NCI-H1930 (cell line): ENCODE measurements at regions not wholly inside any gene's neighbourhood (a gene's known extent, or its start where the extent isn't known, plus 50 kb on each side); places are given as distances from the start of the nearest gene placed in this dataset.
"Not testable (repeated sequence)": the region's sequence is repeated elsewhere in the genome, so short reads cannot be mapped to it uniquely, and the experiment has no call there.

ENCODE experiments used
- DNase-seq, 2 experiments: peaks; one replicate each; lab custom pipeline; 2025; lab: John Stamatoyannopoulos, UW

DNA sequence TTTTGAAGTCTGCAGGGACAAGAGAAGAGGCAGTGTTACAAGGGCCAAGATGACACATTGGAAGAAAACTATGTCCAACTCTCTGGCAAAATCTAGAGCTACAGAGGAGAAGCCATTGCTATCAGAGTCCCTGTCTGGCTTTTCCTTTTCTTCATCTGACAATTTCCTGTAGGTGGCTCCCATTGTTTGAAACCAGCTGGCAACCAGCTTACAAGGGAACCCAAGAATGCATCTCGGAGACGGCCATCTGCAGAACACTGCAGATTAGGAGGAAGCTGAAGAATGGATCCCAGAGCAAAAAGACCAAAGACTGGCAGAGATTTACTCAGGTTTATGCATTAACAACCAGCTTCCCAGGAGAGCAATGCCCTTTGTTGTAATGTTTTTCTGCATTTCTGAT, 216.2 kb upstream of the CTSO start:
- DNase-seq, result no peak

DNA sequence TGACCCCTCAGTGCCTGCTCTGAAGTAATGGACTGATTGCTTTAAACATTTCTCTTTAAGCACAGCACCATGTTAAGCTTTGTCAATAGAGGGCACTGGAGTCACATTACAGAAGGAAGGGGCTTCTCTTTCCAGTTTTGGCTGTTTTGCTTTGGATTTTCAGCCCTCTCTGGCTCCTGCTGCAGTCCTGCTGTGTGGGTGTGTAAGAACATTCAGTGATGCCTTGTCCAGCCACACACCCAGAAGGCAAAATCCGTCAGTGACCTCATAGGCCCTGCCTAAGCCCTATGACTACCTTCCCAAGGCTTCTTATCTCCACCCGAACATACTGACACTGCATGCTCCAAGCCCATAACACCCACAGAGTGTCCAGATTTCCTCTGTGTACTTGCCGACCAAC, 215.3 kb upstream of the CTSO start:
- no peak for DNase-seq

DNA sequence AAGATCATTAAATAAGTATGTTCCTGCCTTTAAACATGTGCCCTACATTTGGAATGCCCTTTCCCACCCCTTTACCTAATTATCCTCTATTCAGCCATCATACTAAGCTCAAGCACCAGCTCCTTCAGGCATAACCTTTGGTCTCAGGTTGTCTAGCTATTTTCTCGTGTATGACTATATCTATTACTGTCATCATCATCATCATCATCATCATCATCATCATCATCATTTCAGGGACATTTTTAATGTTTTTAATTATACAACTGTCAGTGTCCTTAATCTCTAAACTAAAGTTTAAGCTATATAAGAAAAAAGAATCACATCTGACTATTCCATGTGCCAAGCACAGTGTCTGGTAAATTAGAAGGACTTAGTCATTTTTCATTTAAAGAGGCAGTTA, 214.6 kb upstream of the CTSO start:
- no peak for DNase-seq

- no peak for DNase-seq
These were observed 205.1 kb upstream of the CTSO start for GRCh38 chr4:156158747-156159146.

- no peak for DNase-seq
These were observed 201.3 kb upstream of the CTSO start for GRCh38 chr4:156154978-156155377.

- no peak for DNase-seq
These were observed 192.9 kb upstream of the CTSO start for GRCh38 chr4:156146571-156146970.

- no peak for DNase-seq
These were observed 191.3 kb upstream of the CTSO start for GRCh38 chr4:156144961-156145360.

GRCh38 chr4:156138781-156139280, 185.2 kb upstream of the CTSO start:
- DNase-seq, result no peak

DNA sequence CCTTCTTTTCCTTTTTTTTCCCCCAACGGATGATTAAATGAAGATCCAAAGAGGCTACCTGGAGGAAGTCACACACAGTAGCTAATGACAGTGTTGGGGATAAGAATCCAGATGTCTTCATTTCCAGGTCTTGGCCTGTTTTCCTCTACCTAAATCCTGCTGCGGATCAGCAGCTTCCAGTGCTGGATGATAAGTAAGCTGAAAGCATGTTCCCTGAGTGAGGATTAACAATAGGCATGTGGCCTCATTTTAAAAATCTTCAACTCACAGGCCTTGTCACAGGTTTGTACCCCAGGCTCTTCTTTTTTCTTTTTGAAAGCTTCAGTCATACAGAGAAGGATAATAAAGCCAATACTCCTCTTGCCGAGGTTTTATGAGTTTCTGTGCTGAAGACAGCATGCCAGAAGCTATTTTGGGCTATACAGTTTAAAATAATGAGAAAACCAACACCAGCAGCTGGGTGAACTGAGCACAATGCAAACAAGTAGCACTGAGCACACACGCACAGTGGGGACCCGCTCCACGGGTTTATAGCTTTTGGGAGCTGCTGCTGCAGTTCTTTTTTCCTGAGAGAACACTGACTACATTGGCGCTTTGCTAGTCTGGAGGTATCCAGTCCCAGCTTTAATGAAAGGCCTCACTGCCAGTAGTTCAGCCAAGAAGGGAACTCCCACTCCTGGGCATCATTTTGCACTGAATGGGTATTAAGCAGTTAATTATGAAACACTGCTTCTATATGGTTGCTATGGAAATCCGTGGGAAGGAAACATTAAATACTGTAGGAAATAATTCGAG, 184.2 kb upstream of the CTSO start:
- DNase-seq, result peak; percentile 64 to 85

DNA sequence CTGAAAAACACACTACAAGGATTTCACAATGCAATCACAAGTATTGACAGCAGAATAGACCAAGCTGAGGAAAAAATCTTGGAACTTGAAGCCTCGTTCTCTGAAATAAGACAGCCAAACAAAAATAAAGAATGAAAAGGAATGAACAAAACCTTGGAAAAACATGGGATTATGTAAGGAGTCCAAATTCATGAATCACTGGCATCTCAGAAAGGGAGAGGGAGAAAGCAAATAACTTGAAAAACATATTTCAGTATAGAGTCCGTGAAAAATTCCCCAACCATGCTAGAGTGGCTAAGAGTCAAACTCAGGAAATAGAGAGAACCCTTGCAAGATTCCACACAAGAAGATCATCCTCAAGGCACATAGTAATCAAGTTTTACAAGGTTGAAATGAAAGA, 178.5 kb upstream of the CTSO start:
- no peak for DNase-seq

GRCh38 chr4:156128616-156129015, 174.9 kb upstream of the CTSO start:
- no peak for DNase-seq

- no peak for DNase-seq
These were observed 165.0 kb upstream of the CTSO start for GRCh38 chr4:156118507-156119220.

DNA sequence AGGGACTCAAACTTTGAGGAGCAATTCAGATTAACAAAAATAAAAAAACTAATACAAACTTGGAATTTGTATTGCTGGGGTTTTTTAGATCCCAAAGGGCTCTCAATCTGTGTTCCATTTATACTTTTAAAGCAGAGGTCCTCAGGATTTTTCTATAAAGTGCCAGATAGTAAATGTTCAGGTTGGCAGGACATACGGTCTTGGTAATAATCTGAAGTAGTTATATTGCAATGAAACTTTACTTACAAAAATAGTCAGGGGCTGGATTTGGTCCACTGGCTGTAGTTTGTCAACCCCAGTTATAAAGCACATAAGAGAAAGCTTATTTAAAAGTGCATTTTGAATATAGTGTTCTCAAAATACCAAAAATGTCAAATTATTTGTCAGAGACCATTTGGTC, 164.1 kb upstream of the CTSO start:
- DNase-seq, result no peak

DNA sequence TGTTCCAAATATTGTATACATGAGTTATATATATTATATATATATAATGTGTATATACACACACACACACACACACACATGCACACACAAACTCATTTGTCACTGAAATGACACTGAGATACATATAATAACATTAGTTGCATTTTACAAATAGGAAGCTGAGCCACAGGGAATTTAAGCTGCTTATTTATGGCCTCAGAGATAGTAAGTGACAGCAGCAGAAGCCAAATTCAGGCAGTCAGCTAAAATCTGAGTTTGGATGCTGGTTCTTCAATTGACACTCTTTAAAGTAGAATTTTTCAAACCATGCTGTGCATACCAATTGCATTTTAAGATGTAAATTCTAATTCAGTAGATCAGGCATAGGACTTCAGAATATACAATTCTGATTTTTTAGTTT, 163.3 kb upstream of the CTSO start:
- no peak for DNase-seq

DNA sequence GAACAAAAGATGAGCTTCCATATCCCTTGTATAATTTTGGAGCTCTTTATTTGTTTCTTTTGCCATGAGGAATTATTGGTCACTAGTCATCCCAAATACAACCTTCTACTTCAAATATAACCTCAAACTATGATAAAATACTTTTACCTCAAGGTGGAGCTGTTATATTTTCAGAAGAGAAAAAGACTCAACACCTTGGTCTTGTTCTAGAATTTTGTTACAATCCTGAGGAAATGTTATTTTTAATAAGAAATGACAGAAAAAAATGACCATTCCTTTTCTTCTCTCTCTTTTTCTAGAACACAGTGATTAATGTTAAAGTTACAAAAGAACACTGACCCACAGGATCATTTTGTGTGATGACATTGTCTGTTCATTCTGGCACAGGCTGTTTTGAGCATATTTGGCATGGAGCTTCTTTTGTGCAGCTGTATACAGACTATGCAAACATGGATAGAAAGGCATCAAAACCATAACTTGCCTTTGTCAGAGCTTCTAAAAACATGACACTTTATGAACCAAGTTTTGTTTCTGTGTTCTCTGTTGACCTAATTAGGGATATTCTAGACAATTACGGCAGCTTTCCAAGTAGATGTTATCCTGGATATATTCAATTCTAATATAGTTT, 159.6 kb upstream of the CTSO start:
- peak in 1 of 2 experiments; percentile 30 for DNase-seq

DNA sequence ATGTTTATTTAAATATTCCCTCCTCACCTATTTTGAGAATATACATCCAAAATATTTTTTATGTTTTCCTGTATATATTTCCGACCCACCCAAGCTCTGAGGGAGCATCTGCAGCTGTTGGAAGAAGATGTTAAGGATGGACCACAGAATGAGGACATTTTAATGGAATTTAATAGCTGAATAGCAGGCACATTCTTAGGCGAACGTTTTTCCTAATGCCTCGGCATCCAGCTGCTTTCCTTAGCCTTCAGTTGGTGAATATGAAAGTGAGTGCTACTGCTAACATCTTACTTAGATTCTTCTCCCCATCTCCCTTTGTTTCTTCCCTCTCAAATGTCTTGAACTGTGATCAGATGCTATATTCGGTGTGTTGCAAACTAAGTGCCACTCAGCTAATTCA, 158.0 kb upstream of the CTSO start:
- DNase-seq, result no peak

GRCh38 chr4:156109943-156110900, 156.6 kb upstream of the CTSO start:
- no peak for DNase-seq

- DNase-seq, result not testable (repeated sequence)
These were observed 155.4 kb upstream of the CTSO start for GRCh38 chr4:156109087-156109486.

GRCh38 chr4:156103311-156103710, 149.6 kb upstream of the CTSO start:
- no peak for DNase-seq

DNA sequence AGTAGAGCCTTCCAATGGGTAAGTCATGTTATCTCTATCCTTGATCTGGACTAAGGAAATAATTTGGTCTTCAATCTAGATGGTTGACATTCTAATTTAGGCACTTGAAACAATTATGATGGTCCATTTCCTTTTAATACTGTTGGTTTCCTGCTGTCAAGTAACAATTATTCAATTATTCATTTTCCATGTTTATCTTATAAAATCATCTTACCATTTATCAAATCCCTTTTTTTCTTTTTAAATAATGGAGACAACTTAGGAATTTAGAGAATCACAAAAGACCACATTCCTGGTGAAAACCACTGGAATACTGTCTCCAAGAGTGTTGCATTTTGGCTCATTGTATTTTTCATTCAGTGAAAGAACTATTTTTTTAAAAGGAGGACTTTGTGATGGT, 148.7 kb upstream of the CTSO start:
- no peak for DNase-seq

GRCh38 chr4:156101571-156101970, 147.9 kb upstream of the CTSO start:
- DNase-seq, result no peak

GRCh38 chr4:156100651-156101050, 147.0 kb upstream of the CTSO start:
- DNase-seq, result no peak
